K562 (cell line): ENCODE measurements at regions not wholly inside any gene's neighbourhood (a gene's known extent, or its start where the extent isn't known, plus 50 kb on each side); places are given as distances from the start of the nearest gene placed in this dataset.

Experiments
- CREB1 ChIP-seq, 2 experiments: sonication (generic) in 1 of 2; formaldehyde crosslinking in 1 of 2; IDR thresholded peaks; 2 replicates each; pipeline versions ENCODE4 v1.6.1 to v1.8.0; 2012 to 2022; ENCODE audit warnings: inconsistent platforms in 1 of 2, mild to moderate bottlenecking in 1 of 2, missing genetic modification reagents in 1 of 2, moderate library complexity in 1 of 2
- DDX20 ChIP-seq: fragments of 450-650 bp; IDR thresholded peaks from 2 replicates; pipeline ENCODE4 v1.6.1; 2016; ENCODE audit warnings: missing genetic modification characterization, low read depth, mild to moderate bottlenecking, missing compliant biosample characterization, moderate library complexity
- HNRNPLL ChIP-seq: fragments of 200-400 bp; formaldehyde crosslinking; IDR thresholded peaks from 2 replicates; pipeline ENCODE4 v1.6.1; 2017; ENCODE audit warnings: low read length, low read depth, mild to moderate bottlenecking; ENCODE audit not compliant: poor library complexity, severe bottlenecking
- PHF21A ChIP-seq: fragments of 450-650 bp; IDR thresholded peaks from 2 replicates; pipeline ENCODE4 v1.6.1; 2017; ENCODE audit warnings: low read depth, borderline replicate concordance
- STAT5A ChIP-seq: IDR thresholded peaks from 2 replicates; pipeline ENCODE4 v1.6.1; 2012; ENCODE audit warnings: low read length, inconsistent platforms, borderline replicate concordance
- TAF7 ChIP-seq: fragments of 450-650 bp; IDR thresholded peaks from 2 replicates; pipeline ENCODE4 v1.6.1; 2016; ENCODE audit warnings: missing genetic modification characterization, missing compliant biosample characterization
- ZKSCAN8 ChIP-seq: fragments of 200-800 bp; sonication (Bioruptor generic); IDR thresholded peaks from 2 replicates; pipeline ENCODE4 v1.6.1; 2016; ENCODE audit warnings: missing genetic modification characterization, missing compliant biosample characterization
- ZNF57 ChIP-seq: fragments of 450-650 bp; formaldehyde crosslinking; IDR thresholded peaks from 2 replicates; pipeline ENCODE4 v1.4.0; 2020; ENCODE audit warnings: mild to moderate bottlenecking, moderate library complexity
- ZNF668 ChIP-seq: fragments of 250-450 bp; sonication (Bioruptor Pico); IDR thresholded peaks from 2 replicates; pipeline ENCODE4 v1.8.0; 2022; ENCODE audit warnings: mild to moderate bottlenecking, inconsistent platforms
- TF ChIP-seq, protein P1 (sequence below): fragments of 200-600 bp; sonication (generic); IDR thresholded peaks from one replicate; pipeline ENCODE4 v1.6.1; 2012; ENCODE audit warnings: mild to moderate bottlenecking, low read depth, low read length, inconsistent platforms

DNA sequence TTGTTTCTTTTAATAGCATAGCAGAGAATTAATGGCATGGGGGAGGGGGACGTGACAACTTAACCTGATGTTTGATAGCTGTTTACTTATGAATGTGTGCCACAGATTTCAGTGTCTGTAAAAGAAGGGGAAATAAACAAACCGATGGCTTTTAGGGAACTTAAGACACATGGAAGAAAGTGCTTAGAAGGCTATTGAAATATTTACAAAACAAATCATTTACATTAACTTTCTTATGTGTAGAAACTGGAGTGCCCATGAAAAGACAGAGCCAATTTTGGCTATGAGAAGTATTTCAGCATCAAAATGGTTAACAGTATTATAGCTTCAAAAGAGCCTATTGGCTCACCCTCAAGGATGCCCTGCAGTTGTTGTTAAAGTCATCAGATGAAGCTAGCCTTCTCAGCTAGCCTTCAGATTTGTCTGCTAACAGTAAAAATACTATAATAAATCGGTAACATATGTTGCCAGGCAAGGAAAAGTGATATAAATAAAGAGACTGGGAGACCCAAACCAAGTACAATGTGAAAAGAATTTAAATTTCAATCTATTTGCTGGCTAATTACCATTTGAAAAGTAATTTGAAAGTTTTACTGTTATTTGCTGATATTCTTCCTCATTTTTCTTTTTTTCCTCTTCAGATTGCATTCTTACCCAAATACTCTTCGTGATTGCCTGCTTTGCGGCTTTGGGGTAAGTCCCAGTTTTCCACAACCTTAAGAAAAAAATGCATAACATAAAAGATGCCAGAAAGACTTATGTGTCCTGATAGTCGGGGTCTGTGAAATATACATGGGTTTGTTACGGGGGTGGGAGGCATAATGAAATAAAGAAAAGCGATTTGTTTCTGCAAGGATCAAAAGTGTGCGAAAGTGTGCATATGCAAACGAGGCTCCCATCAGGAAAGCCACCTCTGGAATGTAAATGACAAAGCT lies 256.4 kb downstream of the MEIS1 start (continued):
- TF ChIP-seq, protein P1, sequence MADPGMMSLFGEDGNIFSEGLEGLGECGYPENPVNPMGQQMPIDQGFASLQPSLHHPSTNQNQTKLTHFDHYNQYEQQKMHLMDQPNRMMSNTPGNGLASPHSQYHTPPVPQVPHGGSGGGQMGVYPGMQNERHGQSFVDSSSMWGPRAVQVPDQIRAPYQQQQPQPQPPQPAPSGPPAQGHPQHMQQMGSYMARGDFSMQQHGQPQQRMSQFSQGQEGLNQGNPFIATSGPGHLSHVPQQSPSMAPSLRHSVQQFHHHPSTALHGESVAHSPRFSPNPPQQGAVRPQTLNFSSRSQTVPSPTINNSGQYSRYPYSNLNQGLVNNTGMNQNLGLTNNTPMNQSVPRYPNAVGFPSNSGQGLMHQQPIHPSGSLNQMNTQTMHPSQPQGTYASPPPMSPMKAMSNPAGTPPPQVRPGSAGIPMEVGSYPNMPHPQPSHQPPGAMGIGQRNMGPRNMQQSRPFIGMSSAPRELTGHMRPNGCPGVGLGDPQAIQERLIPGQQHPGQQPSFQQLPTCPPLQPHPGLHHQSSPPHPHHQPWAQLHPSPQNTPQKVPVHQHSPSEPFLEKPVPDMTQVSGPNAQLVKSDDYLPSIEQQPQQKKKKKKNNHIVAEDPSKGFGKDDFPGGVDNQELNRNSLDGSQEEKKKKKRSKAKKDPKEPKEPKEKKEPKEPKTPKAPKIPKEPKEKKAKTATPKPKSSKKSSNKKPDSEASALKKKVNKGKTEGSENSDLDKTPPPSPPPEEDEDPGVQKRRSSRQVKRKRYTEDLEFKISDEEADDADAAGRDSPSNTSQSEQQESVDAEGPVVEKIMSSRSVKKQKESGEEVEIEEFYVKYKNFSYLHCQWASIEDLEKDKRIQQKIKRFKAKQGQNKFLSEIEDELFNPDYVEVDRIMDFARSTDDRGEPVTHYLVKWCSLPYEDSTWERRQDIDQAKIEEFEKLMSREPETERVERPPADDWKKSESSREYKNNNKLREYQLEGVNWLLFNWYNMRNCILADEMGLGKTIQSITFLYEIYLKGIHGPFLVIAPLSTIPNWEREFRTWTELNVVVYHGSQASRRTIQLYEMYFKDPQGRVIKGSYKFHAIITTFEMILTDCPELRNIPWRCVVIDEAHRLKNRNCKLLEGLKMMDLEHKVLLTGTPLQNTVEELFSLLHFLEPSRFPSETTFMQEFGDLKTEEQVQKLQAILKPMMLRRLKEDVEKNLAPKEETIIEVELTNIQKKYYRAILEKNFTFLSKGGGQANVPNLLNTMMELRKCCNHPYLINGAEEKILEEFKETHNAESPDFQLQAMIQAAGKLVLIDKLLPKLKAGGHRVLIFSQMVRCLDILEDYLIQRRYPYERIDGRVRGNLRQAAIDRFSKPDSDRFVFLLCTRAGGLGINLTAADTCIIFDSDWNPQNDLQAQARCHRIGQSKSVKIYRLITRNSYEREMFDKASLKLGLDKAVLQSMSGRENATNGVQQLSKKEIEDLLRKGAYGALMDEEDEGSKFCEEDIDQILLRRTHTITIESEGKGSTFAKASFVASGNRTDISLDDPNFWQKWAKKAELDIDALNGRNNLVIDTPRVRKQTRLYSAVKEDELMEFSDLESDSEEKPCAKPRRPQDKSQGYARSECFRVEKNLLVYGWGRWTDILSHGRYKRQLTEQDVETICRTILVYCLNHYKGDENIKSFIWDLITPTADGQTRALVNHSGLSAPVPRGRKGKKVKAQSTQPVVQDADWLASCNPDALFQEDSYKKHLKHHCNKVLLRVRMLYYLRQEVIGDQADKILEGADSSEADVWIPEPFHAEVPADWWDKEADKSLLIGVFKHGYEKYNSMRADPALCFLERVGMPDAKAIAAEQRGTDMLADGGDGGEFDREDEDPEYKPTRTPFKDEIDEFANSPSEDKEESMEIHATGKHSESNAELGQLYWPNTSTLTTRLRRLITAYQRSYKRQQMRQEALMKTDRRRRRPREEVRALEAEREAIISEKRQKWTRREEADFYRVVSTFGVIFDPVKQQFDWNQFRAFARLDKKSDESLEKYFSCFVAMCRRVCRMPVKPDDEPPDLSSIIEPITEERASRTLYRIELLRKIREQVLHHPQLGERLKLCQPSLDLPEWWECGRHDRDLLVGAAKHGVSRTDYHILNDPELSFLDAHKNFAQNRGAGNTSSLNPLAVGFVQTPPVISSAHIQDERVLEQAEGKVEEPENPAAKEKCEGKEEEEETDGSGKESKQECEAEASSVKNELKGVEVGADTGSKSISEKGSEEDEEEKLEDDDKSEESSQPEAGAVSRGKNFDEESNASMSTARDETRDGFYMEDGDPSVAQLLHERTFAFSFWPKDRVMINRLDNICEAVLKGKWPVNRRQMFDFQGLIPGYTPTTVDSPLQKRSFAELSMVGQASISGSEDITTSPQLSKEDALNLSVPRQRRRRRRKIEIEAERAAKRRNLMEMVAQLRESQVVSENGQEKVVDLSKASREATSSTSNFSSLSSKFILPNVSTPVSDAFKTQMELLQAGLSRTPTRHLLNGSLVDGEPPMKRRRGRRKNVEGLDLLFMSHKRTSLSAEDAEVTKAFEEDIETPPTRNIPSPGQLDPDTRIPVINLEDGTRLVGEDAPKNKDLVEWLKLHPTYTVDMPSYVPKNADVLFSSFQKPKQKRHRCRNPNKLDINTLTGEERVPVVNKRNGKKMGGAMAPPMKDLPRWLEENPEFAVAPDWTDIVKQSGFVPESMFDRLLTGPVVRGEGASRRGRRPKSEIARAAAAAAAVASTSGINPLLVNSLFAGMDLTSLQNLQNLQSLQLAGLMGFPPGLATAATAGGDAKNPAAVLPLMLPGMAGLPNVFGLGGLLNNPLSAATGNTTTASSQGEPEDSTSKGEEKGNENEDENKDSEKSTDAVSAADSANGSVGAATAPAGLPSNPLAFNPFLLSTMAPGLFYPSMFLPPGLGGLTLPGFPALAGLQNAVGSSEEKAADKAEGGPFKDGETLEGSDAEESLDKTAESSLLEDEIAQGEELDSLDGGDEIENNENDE: no peak
- no peak for TF ChIP-seq ZKSCAN8 (CRISPR knock-in tag)
- no peak for TF ChIP-seq CREB1 (IDR thresholded peaks at IDR 0.05)
- no peak for TF ChIP-seq CREB1 (CRISPR knock-in tag; IDR thresholded peaks at IDR 0.05)
- TF ChIP-seq DDX20 (tag): no peak
- TF ChIP-seq ZNF57 (CRISPR knock-in tag): no peak
- TF ChIP-seq TAF7 (tag): no peak
- no peak for TF ChIP-seq ZNF668
- TF ChIP-seq PHF21A: no peak
- TF ChIP-seq HNRNPLL: no peak
- no peak for TF ChIP-seq STAT5A
